ENCODE measurements at regions not wholly inside any gene's neighbourhood (a gene's known extent, or its start where the extent isn't known, plus 50 kb on each side); places are given as distances from the start of the nearest gene placed in this dataset.
A peak's percentile ranks its signal among the peaks of the same experiment; 100 is the strongest.

DNA sequence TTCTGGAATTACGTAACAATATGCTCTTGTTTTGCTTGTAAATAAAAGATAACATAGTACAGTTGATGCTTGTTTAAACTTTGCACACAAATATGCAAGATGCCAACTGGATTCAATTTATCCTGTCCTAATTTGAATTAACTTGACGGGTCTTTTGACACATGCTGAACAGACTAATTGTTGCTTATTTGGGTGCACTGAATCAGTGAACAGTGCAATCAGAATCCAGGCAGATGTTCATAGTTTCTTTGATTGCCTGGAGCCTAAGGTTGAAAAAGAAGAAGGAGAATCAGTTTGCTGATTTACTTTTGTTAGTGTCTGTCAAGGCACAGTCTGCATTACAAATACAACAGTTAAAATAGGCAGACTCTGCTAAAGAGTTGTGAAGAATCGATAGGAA, 307.9 kb downstream of the COL11A1 start:
- DNase-seq (no peak), ATAC-seq (ENCODE audit: low read depth) (no peak)
- Histone ChIP-seq H3K9ac (ENCODE audit: low read depth, low read length) (no peak overlapping the region), H2BK20ac (ENCODE audit: low read depth, low read length) (no peak overlapping the region), H2BK120ac (ENCODE audit: low read depth, low read length) (no peak overlapping the region), H3K4ac (ENCODE audit: low read depth, low read length) (no peak overlapping the region), H2AFZ (replicated peaks; ENCODE audit: low read length, poor library complexity) (no peak overlapping the region), H3K23ac (ENCODE audit: low read depth, low read length) (no peak overlapping the region), H2BK5ac (ENCODE audit: low read depth, low read length, poor library complexity, severe bottlenecking) (no peak overlapping the region), H3K18ac (ENCODE audit: low read depth, low read length) (no peak overlapping the region), H3K79me1 (ENCODE audit: low read depth in 1 of 2, low read length in 2 of 2) (no peaks in the 10 kb centered on the region), H3K9me1 (ENCODE audit: insufficient read depth, low read length) (no peaks in the 10 kb centered on the region), H3K4me3 (ENCODE audit: insufficient read depth, low read depth, low read length) (no peak overlapping the region), H3K36me3 (ENCODE audit: control insufficient read depth, insufficient read depth, low read length) (no peaks in the 10 kb centered on the region), H4K5ac (ENCODE audit: low read depth, low read length) (no peak overlapping the region), H4K91ac (ENCODE audit: insufficient read depth, low read depth, low read length) (no peak overlapping the region), H2BK15ac (ENCODE audit: low read depth, low read length) (no peak overlapping the region), H3K14ac (replicated peaks; ENCODE audit: low read depth, low read length) (no peak overlapping the region), H2AK5ac (ENCODE audit: low read depth, low read length) (no peak overlapping the region), H3K9me3 (ENCODE audit: control insufficient read depth, insufficient read depth, low read length) (no peaks in the 10 kb centered on the region), H3K56ac (ENCODE audit: extremely low read depth, insufficient read depth, low read length) (no peak overlapping the region), H3K4me2 (ENCODE audit: low read depth, low read length) (no peak overlapping the region), H3K4me1 (ENCODE audit: control insufficient read depth, insufficient read depth, low read length) (no peaks in the 10 kb centered on the region; the same call in 1 of the 2 replicates), H4K8ac (ENCODE audit: low read depth in 2 of 2, low read length in 2 of 2) (no peak overlapping the region), H4K20me1 (ENCODE audit: insufficient read depth, low read length) (no peaks in the 10 kb centered on the region), H3K27ac (ENCODE audit: insufficient read depth, low read length) (no peak overlapping the region), H3K27me3 (ENCODE audit: control insufficient read depth, insufficient read depth, low read length) (no peaks in the 10 kb centered on the region), H2AK9ac (replicated peaks; ENCODE audit: low read depth, low read length, poor library complexity) (no peak overlapping the region)
- BruUV-seq (replicated peaks) = no TSS peak
- 71% methylated on average over 1 of the region's 3 CpGs; no CpG with 5 or more reads in 1 of the 2 experiments for WGBS, 2 experiments (ENCODE audit: extremely low coverage in 2 of 2, insufficient read length in 1 of 2)
- dilution Hi-C loops (cut with HindIII; ENCODE audit: low sequenced_read_pairs, unreplicated experiment) = no loop called here
- intact Hi-C loops (cut with micrococcal nuclease) = no loop called here
- POLR2A ChIA-PET (ENCODE audit: unreplicated experiment) = no interaction called here
- CTCF ChIA-PET = no interaction called here
- in situ Hi-C loops (cut with MboI; ENCODE audit: low sequenced_read_pairs) = no loop called here
- TF ChIP-seq CEBPB (IDR thresholded peaks at IDR 0.05; ENCODE audit: low read depth, low read length) = 0 out of 2 replicates have a peak, but pooled peaks have one; percentile 36
- TF ChIP-seq, protein P1, sequence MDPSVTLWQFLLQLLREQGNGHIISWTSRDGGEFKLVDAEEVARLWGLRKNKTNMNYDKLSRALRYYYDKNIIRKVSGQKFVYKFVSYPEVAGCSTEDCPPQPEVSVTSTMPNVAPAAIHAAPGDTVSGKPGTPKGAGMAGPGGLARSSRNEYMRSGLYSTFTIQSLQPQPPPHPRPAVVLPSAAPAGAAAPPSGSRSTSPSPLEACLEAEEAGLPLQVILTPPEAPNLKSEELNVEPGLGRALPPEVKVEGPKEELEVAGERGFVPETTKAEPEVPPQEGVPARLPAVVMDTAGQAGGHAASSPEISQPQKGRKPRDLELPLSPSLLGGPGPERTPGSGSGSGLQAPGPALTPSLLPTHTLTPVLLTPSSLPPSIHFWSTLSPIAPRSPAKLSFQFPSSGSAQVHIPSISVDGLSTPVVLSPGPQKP (IDR thresholded peaks at IDR 0.05; ENCODE audit: borderline replicate concordance, low read depth, low read length) = no peak
